ENCODE measurements at regions not wholly inside any gene's neighbourhood (a gene's known extent, or its start where the extent isn't known, plus 50 kb on each side); places are given as distances from the start of the nearest gene placed in this dataset.

- TF ChIP-seq POLR2AphosphoS5 (IDR thresholded peaks at IDR 0.05) = no peak
- TF ChIP-seq CTCF (IDR thresholded peaks at IDR 0.05) = no peak
- TF ChIP-seq POLR2A (IDR thresholded peaks at IDR 0.05) = no peak
- TF ChIP-seq EP300 (IDR thresholded peaks at IDR 0.05) = no peak
These were observed 120.4 kb downstream of the CDH26 start for GRCh38 chr20:60078351-60079250.

Measured in stomach (tissue), 4 donors.